ENCODE measurements at regions not wholly inside any gene's neighbourhood (a gene's known extent, or its start where the extent isn't known, plus 50 kb on each side); places are given as distances from the start of the nearest gene placed in this dataset.

- DNase-seq, result no peak
Observed at GRCh38 chr2:156647377-156648010, 211.3 kb downstream of the GPD2 start.

DNA sequence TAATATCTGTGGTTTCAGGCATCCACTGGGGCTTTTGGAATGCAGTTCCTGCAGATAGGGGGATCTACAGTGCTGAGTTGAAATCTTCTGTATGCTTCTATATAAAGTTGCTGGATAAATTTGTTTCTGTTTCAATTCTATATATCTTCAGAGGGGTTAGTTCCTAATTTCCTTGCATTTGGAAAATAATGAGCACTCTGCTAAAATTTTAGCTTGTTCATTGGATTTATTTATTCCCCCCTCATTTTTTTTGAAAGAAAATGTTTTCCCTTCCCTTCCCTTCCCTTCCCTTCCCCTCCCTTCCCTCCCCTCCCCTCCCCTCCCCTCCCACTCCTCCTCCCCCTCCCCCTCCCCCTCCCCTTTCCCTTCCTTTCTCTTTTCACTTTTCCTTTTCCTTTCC is 212.3 kb downstream of the GPD2 start:
- no peak for DNase-seq

GRCh38 chr2:156649596-156649995 is 213.4 kb downstream of the GPD2 start:
- DNase-seq, result no peak

DNA sequence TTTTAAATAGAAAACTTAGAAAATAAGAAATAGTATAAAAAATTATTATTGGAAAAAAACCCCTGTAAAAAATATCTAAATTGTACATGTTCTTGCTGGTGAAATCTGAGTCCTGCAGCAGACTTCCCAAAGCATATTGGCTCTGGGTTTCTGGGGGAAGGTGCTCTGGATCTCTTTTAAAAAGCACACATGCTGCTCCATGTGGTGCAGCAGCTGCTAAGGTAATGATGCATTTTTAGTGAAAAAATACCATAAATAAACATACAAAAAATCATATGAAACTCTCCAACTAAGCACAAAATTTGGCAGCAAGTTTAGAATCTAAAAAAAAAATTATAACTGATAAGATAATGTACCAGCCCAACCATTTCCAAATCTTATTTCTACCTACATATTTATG is 216.5 kb downstream of the GPD2 start:
- DNase-seq, result no peak

GRCh38 chr2:156653675-156654074 is 217.5 kb downstream of the GPD2 start:
- DNase-seq, result no peak

- no peak for DNase-seq
Observed at GRCh38 chr2:156657809-156658208, 221.6 kb downstream of the GPD2 start.

GRCh38 chr2:156659694-156660093 is 223.5 kb downstream of the GPD2 start:
- no peak for DNase-seq

DNA sequence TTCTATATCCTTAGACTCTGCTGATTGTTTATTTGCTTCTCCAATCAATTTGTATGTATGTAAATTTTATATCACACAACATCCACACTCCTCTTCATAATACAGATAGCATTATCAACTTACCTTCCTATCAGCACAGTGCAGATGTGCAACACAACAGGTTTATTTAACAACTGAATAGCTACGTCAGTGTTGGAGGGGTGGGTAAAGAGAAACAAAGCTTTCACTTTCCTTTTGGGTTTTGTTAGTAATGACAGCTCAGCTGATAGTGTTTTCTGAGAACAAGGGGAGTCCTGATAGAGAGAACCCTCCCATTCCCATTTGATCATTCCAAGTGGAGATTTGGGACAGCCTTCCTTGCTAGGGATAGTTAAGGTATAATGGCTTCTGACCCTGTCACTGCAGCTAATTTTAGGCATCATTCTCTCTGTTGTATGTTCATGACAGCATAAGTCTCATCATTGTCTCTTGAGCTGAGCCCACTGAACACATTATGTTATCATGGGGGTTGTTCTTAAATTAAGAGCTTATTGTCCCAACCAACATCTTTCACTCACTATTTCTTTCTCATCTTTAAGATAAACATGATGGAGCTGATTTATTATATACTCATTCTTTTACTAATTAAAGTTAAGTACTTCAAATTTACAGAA is 227.7 kb downstream of the GPD2 start:
- DNase-seq, result no peak

DNA sequence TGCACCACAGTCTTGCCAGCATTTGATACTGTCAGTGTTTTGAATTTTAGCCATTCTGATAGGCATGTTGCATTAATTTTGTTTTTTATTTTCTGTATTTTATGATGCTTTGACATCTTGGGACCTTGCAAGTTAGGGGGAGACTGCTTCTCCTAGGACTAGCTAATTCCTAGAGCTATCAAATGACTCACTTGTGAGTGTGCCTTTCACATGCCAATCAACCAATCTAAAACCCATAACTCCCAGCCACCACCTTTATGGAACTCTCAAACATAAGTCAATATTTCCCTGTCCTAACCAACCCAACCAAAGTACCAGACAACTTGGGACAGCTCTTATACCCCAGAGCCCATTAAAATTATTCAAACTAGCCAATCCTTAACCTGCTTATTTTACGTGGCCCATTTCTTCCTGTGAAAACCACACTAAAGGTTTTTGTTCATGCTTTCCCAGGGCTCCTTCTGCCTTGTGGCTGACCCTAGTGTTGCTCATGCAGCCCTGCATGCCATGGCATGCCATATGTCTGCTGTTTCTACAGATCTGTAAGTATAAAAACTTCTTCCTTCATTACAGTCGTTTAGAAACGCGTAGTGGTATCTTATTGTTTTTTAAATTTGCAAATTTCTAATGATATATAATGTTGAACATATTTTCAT is 230.1 kb downstream of the GPD2 start:
- no peak for DNase-seq

DNA sequence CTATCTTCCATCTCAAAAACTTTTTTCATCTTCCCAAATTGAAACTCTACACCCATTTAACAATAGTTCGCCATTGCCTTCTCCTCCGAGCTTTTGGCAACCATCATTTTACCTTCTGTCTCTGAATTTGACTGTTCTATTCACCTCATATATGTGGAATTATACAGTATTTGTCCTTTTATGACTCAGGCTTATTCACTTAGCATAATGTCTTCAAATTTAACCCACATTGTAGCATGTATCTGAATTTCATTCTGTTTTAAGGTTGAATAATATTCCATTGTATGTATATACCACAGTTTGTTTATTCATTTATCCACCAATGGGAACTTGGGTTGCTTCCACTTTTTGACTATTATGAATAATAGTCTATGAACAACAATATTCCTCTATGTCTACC is 233.9 kb downstream of the GPD2 start:
- DNase-seq, result no peak

GRCh38 chr2:156671706-156672361 is 235.7 kb downstream of the GPD2 start:
- no peak for DNase-seq

GRCh38 chr2:156672556-156673332 is 236.6 kb downstream of the GPD2 start:
- no peak for DNase-seq

- no peak for DNase-seq
Observed at GRCh38 chr2:156673333-156673615, 237.1 kb downstream of the GPD2 start.

DNA sequence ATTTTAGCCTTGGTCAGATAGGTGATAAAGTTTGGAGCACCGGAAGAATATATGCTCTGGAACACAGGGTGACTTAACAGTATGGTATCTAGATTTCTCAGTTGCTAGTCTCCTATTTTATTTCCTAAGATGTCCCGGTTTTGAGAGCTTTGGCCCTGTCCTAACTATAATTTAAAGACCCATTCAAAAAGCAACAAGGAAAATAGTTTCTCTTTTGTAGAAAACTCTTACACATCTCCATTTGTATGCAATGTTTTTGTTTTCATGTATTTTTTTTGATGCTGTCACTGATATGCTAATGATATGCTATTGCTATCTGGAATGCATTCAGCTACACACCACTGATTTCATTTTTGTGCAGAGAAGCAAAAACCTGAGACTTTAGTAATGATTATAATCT is 237.8 kb downstream of the GPD2 start:
- no peak for DNase-seq

GRCh38 chr2:156675896-156676295 is 239.7 kb downstream of the GPD2 start:
- DNase-seq, result no peak

- no peak for DNase-seq
Observed at GRCh38 chr2:156679820-156680219, 243.6 kb downstream of the GPD2 start.

DNA sequence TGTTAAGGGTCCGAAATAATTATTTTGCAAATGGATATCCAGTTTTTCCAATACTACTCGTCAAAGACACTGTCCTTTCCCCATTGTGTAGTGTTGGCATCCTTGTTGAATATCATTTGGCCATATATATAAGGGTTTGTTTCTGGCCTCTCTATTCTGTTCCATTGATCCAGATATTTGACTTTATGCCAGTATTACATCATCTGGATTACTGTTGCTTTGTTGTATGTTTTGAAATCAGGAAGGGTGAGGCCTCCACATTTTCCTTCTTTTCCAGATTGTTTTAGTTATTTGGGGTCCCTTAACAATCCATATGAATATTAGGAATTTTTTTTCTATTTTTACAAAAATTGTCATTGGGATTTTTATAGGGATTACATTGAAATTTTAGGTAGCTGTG is 244.1 kb downstream of the GPD2 start:
- DNase-seq, result no peak

GRCh38 chr2:156687126-156687525 is 250.9 kb downstream of the GPD2 start:
- no peak for DNase-seq

DNA sequence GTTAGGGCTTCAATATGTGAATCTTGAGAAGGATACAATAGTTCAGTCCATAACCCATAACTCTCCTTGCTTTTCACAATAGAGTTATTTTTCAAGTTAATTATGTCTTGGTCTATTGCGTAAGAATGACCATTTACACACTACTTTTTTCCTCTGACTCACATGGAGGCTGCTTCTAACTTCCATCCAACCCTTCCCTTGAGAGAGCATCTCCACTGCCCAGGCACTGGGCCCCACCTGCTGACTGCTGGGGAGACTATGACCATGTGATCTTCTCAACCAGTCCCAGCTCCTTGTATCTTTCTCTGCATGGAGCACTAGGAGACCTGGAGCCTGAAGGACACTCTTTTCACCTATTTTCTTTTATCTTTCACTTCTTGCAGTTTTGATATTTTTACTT is 251.5 kb downstream of the GPD2 start:
- DNase-seq, result no peak

GRCh38 chr2:156689939-156690338 is 253.8 kb downstream of the GPD2 start:
- no peak for DNase-seq

DNA sequence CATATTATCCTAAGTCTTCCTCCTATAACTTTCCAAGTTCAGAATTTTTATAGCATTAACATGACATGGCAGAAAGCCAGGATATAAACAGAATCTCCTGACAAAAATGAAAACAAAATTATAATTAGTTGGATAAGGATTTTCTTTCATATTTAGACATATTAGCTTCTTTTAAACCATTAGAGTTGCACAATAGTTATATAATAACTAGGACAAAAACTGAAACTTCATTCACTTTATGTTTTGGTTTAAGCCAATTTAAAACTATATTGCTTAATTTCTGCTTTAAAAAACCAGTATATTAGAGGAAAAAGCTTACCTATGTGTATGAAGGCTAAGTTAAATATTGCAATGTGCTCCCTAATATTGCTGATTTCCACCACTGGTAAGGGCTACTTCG is 254.8 kb downstream of the GPD2 start:
- DNase-seq, result no peak

GRCh38 chr2:156695020-156695419 is 258.8 kb downstream of the GPD2 start:
- DNase-seq, result no peak

- no peak for DNase-seq
Observed at GRCh38 chr2:156695595-156695994, 259.4 kb downstream of the GPD2 start.
